ENCODE measurements at regions not wholly inside any gene's neighbourhood (a gene's known extent, or its start where the extent isn't known, plus 50 kb on each side); places are given as distances from the start of the nearest gene placed in this dataset.

DNA sequence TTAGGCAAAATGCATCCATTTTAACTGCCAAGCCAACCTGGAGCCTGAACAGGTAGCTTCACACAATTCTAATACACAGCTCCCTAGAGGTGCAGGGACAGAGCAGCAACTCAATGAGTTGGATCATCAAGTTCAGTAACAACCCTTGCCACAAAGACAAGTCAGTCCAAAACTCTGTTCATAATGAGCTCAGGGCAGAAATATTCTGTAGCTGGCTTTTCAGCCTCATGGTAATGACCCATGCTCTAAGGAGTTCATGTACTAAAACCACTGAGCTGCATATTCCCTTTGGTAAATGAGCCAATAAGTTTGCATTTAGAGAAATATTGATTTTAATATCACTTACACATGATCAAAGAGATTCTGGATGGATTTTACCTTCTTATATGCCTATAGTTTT lies 316.1 kb downstream of the SEC23A start:
- TF ChIP-seq, protein P1, sequence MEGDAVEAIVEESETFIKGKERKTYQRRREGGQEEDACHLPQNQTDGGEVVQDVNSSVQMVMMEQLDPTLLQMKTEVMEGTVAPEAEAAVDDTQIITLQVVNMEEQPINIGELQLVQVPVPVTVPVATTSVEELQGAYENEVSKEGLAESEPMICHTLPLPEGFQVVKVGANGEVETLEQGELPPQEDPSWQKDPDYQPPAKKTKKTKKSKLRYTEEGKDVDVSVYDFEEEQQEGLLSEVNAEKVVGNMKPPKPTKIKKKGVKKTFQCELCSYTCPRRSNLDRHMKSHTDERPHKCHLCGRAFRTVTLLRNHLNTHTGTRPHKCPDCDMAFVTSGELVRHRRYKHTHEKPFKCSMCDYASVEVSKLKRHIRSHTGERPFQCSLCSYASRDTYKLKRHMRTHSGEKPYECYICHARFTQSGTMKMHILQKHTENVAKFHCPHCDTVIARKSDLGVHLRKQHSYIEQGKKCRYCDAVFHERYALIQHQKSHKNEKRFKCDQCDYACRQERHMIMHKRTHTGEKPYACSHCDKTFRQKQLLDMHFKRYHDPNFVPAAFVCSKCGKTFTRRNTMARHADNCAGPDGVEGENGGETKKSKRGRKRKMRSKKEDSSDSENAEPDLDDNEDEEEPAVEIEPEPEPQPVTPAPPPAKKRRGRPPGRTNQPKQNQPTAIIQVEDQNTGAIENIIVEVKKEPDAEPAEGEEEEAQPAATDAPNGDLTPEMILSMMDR (IDR thresholded peaks at IDR 0.05; ENCODE audit: insufficient read depth, low read length, poor library complexity, severe bottlenecking), result no peak
- no peaks in the 10 kb centered on the region for H3K36me3 ChIP-seq (ENCODE audit: control insufficient read depth, insufficient read depth, low read length)
- H3K27me3 ChIP-seq (ENCODE audit: control insufficient read depth, insufficient read depth, low read length), result no peaks in the 10 kb centered on the region
- H3K4me3 ChIP-seq (ENCODE audit: low read depth, low read length), result no peak overlapping the region
- no peak for DNase-seq (ENCODE audit: low read depth)

GRCh38 chr14:38777401-38777800 lies 325.6 kb downstream of the SEC23A start:
- Histone ChIP-seq H3K4me3 (ENCODE audit: low read depth, low read length) (no peak overlapping the region), H3K36me3 (ENCODE audit: control insufficient read depth, insufficient read depth, low read length) (no peaks in the 10 kb centered on the region), H3K27me3 (ENCODE audit: control insufficient read depth, insufficient read depth, low read length) (no peaks in the 10 kb centered on the region)
- TF ChIP-seq, protein P1 (IDR thresholded peaks at IDR 0.05; ENCODE audit: insufficient read depth, low read length, poor library complexity, severe bottlenecking), result no peak
- no peak for DNase-seq (ENCODE audit: low read depth)

GRCh38 chr14:38775986-38776385 lies 327.0 kb downstream of the SEC23A start:
- H3K27me3 ChIP-seq (ENCODE audit: control insufficient read depth, insufficient read depth, low read length), result no peaks in the 10 kb centered on the region
- no peaks in the 10 kb centered on the region for H3K36me3 ChIP-seq (ENCODE audit: control insufficient read depth, insufficient read depth, low read length)
- no peak for DNase-seq (ENCODE audit: low read depth)
- H3K4me3 ChIP-seq (ENCODE audit: low read depth, low read length), result no peak overlapping the region
- TF ChIP-seq, protein P1 (IDR thresholded peaks at IDR 0.05; ENCODE audit: insufficient read depth, low read length, poor library complexity, severe bottlenecking), result no peak

- H3K4me3 ChIP-seq (ENCODE audit: low read depth, low read length), result no peak overlapping the region
- H3K27me3 ChIP-seq (ENCODE audit: control insufficient read depth, insufficient read depth, low read length), result no peaks in the 10 kb centered on the region
- H3K36me3 ChIP-seq (ENCODE audit: control insufficient read depth, insufficient read depth, low read length), result no peaks in the 10 kb centered on the region
- DNase-seq (ENCODE audit: low read depth), result no peak
- TF ChIP-seq, protein P1 (IDR thresholded peaks at IDR 0.05; ENCODE audit: insufficient read depth, low read length, poor library complexity, severe bottlenecking), result no peak
Observed at GRCh38 chr14:38774162-38774561, 328.9 kb downstream of the SEC23A start.

- Histone ChIP-seq H3K27me3 (ENCODE audit: control insufficient read depth, insufficient read depth, low read length) (no peaks in the 10 kb centered on the region), H3K36me3 (ENCODE audit: control insufficient read depth, insufficient read depth, low read length) (no peaks in the 10 kb centered on the region), H3K4me3 (ENCODE audit: low read depth, low read length) (no peak overlapping the region)
- DNase-seq (ENCODE audit: low read depth), result no peak
- TF ChIP-seq, protein P1 (IDR thresholded peaks at IDR 0.05; ENCODE audit: insufficient read depth, low read length, poor library complexity, severe bottlenecking), result no peak
Observed at GRCh38 chr14:38770251-38770650, 332.8 kb downstream of the SEC23A start.

DNA sequence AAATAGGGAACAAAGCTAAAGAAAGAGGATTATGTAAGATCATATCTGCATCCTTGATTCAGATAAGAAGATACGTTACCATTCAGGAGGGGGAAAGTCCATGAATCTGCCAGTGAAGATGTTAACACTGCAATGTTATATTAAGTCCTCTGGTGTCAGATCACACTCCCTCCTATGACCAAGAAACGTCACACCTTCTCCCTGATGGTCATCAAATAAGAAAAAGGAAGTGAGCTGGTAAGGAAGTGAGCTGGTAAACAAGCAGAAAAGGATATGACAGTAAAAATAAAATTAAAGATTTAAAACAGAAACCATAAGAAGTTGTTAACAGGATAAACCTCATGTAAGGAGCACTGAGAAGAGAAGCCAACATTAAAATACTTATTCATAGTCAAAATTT lies 340.2 kb downstream of the SEC23A start:
- no peaks in the 10 kb centered on the region for H3K36me3 ChIP-seq (ENCODE audit: control insufficient read depth, insufficient read depth, low read length)
- H3K27me3 ChIP-seq (ENCODE audit: control insufficient read depth, insufficient read depth, low read length), result no peaks in the 10 kb centered on the region
- H3K4me3 ChIP-seq (ENCODE audit: low read depth, low read length), result no peak overlapping the region
- TF ChIP-seq, protein P1 (IDR thresholded peaks at IDR 0.05; ENCODE audit: insufficient read depth, low read length, poor library complexity, severe bottlenecking), result no peak
- no peak for DNase-seq (ENCODE audit: low read depth)

Data from kidney epithelial cell (primary cell).